SK-N-MC (cell line): ENCODE measurements at regions not wholly inside any gene's neighbourhood (a gene's known extent, or its start where the extent isn't known, plus 50 kb on each side); places are given as distances from the start of the nearest gene placed in this dataset.

Experiments
- FOXP2 ChIP-seq: optimal IDR thresholded peaks from 2 replicates; pipeline ENCODE3; 2011; ENCODE audit warnings: mild to moderate bottlenecking, moderate library complexity; ENCODE audit not compliant: insufficient read depth; ENCODE audit errors: extremely low read length, control extremely low read depth
- POLR2AphosphoS5 ChIP-seq: IDR thresholded peaks from 2 replicates; pipeline ENCODE4 v1.6.1; 2012; ENCODE audit warnings: mild to moderate bottlenecking, low read depth, low read length, borderline replicate concordance

GRCh38 chr2:144151405-144151804, 368.5 kb downstream of the ZEB2 start:
- TF ChIP-seq POLR2AphosphoS5 (no peak), FOXP2 (no peak)
